Gastroesophageal sphincter (tissue), 3 donors: ENCODE measurements at regions not wholly inside any gene's neighbourhood (a gene's known extent, or its start where the extent isn't known, plus 50 kb on each side); places are given as distances from the start of the nearest gene placed in this dataset.

ENCODE experiments used
- EP300 ChIP-seq: sonication (generic); formaldehyde crosslinking; IDR thresholded peaks from one replicate; pipeline ENCODE4 v1.6.1; 2017; ENCODE audit warnings: antibody characterized with exemption, mild to moderate bottlenecking
- POLR2A ChIP-seq, 2 donors: fragments of 450-650 bp; IDR thresholded peaks; one replicate each; pipeline ENCODE4 v1.6.1; 2017; ENCODE audit warnings: antibody characterized with exemption in 2 of 2, mild to moderate bottlenecking in 2 of 2, moderate library complexity in 1 of 2
- POLR2AphosphoS5 ChIP-seq: sonication (generic); formaldehyde crosslinking; IDR thresholded peaks from one replicate; pipeline ENCODE4 v1.6.1; 2017; ENCODE audit warnings: antibody characterized with exemption
- TF ChIP-seq, protein P1 (sequence below), 4 experiments: fragments of 200-600 bp in 2 of 4; fragments of 450-650 bp in 2 of 4; sonication (generic) in 1 of 4; IDR thresholded peaks; one replicate each; pipeline ENCODE4 v1.5.1; 2017 to 2019; ENCODE audit warnings: antibody characterized with exemption in 4 of 4, mild to moderate bottlenecking in 2 of 4, moderate library complexity in 2 of 4

DNA sequence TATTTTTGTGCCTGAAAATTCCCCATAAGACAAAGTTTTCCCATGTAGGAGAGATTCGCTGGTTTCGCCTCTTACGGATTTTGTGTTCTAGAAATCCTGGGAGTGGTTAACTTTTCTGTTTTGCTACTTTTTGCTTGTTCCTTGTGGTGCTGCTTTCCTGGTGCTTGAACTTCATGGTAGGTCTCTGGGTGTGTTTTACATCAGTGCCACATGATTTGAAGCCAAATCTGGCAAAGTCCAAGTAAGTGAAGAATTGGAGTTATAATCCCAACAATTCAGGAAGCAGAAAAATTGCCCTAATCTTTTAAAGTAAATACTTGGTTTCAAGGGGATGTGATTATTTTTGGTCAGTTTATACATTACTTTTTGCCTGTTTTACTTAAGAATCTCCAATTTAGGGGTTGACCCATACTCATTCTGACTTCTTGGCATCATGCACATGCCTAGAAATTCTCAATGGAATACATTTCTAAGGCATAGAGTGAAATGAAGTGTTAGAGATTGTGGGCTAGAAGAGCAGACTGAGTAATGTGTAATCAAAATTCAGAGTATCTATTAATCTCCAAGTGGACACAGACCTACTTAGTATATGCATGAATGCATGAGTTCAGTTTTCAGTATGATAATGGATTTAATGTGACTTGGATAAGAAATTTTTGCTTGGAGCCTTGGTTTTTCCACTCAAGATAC lies 189.7 kb downstream of the CSNK1G3 start:
- TF ChIP-seq, protein P1, sequence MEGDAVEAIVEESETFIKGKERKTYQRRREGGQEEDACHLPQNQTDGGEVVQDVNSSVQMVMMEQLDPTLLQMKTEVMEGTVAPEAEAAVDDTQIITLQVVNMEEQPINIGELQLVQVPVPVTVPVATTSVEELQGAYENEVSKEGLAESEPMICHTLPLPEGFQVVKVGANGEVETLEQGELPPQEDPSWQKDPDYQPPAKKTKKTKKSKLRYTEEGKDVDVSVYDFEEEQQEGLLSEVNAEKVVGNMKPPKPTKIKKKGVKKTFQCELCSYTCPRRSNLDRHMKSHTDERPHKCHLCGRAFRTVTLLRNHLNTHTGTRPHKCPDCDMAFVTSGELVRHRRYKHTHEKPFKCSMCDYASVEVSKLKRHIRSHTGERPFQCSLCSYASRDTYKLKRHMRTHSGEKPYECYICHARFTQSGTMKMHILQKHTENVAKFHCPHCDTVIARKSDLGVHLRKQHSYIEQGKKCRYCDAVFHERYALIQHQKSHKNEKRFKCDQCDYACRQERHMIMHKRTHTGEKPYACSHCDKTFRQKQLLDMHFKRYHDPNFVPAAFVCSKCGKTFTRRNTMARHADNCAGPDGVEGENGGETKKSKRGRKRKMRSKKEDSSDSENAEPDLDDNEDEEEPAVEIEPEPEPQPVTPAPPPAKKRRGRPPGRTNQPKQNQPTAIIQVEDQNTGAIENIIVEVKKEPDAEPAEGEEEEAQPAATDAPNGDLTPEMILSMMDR (IDR thresholded peaks at IDR 0.05): no peak
- TF ChIP-seq EP300 (no peak), POLR2AphosphoS5 (no peak), POLR2A (IDR thresholded peaks at IDR 0.05) (no peak)
